HepG2 (cell line): ENCODE measurements at regions not wholly inside any gene's neighbourhood (a gene's known extent, or its start where the extent isn't known, plus 50 kb on each side); places are given as distances from the start of the nearest gene placed in this dataset.

ENCODE experiments used
- ATAC-seq: fragments of 200-7000 bp; cut with Tn5 transposase; 3 replicates; pipeline ENCODE4 v1.9.1; 2020; ENCODE audit warnings: mild to moderate bottlenecking, moderate library complexity
- BruUV-seq: library from RNA; stranded (reverse); fragments of 400-500 nt; replicated peaks from 2 replicates; lab custom pipeline; 2021; lab: Mats Ljungman, UMichigan
- CTCF ChIA-PET: fragments of 300-600 bp; formaldehyde crosslinking; extraction: SDS; loops from one replicate; lab custom pipeline; 2021; ENCODE audit warnings: low total read pairs, inconsistent platforms, low intra/inter-chr PET ratio; lab: Yijun Ruan, JAX
- POLR2A ChIA-PET: fragments of 350-600 bp; sonication (Branson Sonifier 250); formaldehyde crosslinking; loops from one replicate; lab custom pipeline; 2020; ENCODE audit warnings: antibody characterized with exemption, inconsistent platforms; lab: Yijun Ruan, JAX
- DNase-seq: peaks from one replicate; pipeline ENCODE4 v3.0.0-alpha.2; 2015; ENCODE audit warnings: low spot score
- FAIRE-seq: peaks from 3 replicates; lab custom pipeline; 2011; peaks lifted over from hg19 to GRCh38; lab: Jason Lieb, UNC
- H2AFZ ChIP-seq: one replicate; pipeline ENCODE4 v1.6.1; 2011; ENCODE audit warnings: low read length, inconsistent platforms
- H3K27ac ChIP-seq: fragments of 300-600 bp; 3 replicates; pipeline ENCODE4 v1.8.0; 2011; ENCODE audit warnings: mixed run types, mild to moderate bottlenecking, mixed read lengths, low read length, inconsistent platforms; ENCODE audit not compliant: insufficient read depth; ENCODE audit errors: extremely low read length
- H3K27me3 ChIP-seq, 2 experiments: fragments of 200-600 bp in 1 of 2; 2 replicates in 1 of 2; 3 replicates in 1 of 2; pipeline versions ENCODE4 v1.6.0 to v1.8.0; 2011; ENCODE audit warnings: low read length in 2 of 2, mild to moderate bottlenecking in 2 of 2, moderate library complexity in 2 of 2, inconsistent platforms in 1 of 2; ENCODE audit not compliant: insufficient read depth in 2 of 2, control insufficient read depth in 1 of 2
- H3K36me3 ChIP-seq, 2 experiments: fragments of 200-600 bp in 1 of 2; replicated peaks in 1 of 2; 2 replicates in 1 of 2; 3 replicates in 1 of 2; pipeline versions ENCODE4 v1.5.1 to v1.8.0; 2011; ENCODE audit warnings: low read length in 2 of 2, inconsistent platforms in 1 of 2; ENCODE audit not compliant: insufficient read depth in 2 of 2, control insufficient read depth in 1 of 2
- H3K4me1 ChIP-seq: 2 replicates; pipeline ENCODE4 v1.5.1; 2012; ENCODE audit warnings: low read length, inconsistent platforms; ENCODE audit not compliant: insufficient read depth
- H3K4me2 ChIP-seq: 2 replicates; pipeline ENCODE4 v1.6.0; 2011; ENCODE audit warnings: low read depth, low read length, inconsistent platforms
- H3K4me3 ChIP-seq, 3 experiments: fragments of 200-600 bp in 1 of 3; sonication (generic), shearing (Covaris generic) in 1 of 3; replicated peaks in 1 of 3; 2 replicates each; pipeline ENCODE4 v1.5.1; 2011 to 2016; ENCODE audit warnings: low read length in 3 of 3, inconsistent platforms in 2 of 3, low read depth in 2 of 3, mild to moderate bottlenecking in 2 of 3, control low read depth in 1 of 3, mixed read lengths in 1 of 3; ENCODE audit not compliant: insufficient read depth in 1 of 3
- H3K79me2 ChIP-seq: one replicate; pipeline ENCODE4 v1.6.1; 2011; ENCODE audit warnings: low read length, inconsistent platforms; ENCODE audit not compliant: insufficient read depth
- H3K9ac ChIP-seq: 2 replicates; pipeline ENCODE4 v1.6.0; 2011; ENCODE audit warnings: mild to moderate bottlenecking, low read depth, low read length, inconsistent platforms; ENCODE audit not compliant: insufficient read depth
- H3K9me3 ChIP-seq: 2 replicates; pipeline ENCODE4 v1.5.1; 2012; ENCODE audit warnings: mild to moderate bottlenecking, low read length
- H4K20me1 ChIP-seq: 2 replicates; pipeline ENCODE4 v1.6.0; 2011; ENCODE audit warnings: inconsistent platforms, mild to moderate bottlenecking, low read length, moderate library complexity; ENCODE audit not compliant: insufficient read depth
- CSRNP2 ChIP-seq: sonication (generic); formaldehyde crosslinking; conservative IDR thresholded peaks from 2 replicates; pipeline ENCODE4 v1.8.0; 2022; ENCODE audit warnings: low read depth, missing genetic modification reagents
- WGBS: methylation state at CpG from one replicate; pipeline ENCODE4 v1.1.6; 2017; ENCODE audit warnings: low lambda C conversion rate; 5-methylcytosine and 5-hydroxymethylcytosine counted together
- in situ Hi-C: cut with HindIII; loops from 2 replicates; pipeline ENCODE4 v1.10.0; 2017; ENCODE audit warnings: low pct_unique_long_range_greater_than_20kb; ENCODE audit not compliant: extremely low pct_ligation_motif_present
- intact Hi-C: fragments of 100-400 bp; cut with micrococcal nuclease; formaldehyde crosslinking; loops from one replicate; pipeline ENCODE4 v1.10.0; 2022; ENCODE audit not compliant: unreplicated experiment
- TF ChIP-seq, protein P1 (sequence below), 2 experiments: sonication (generic) in 1 of 2; formaldehyde crosslinking in 1 of 2; IDR thresholded peaks; 2 replicates each; pipeline versions ENCODE4 v1.5.1 to v1.6.1; 2011 to 2020; ENCODE audit warnings: borderline replicate concordance in 1 of 2, low read depth in 1 of 2, low read length in 1 of 2, mild to moderate bottlenecking in 1 of 2, missing genetic modification reagents in 1 of 2, moderate library complexity in 1 of 2

- H3K4me3 ChIP-seq, result no peak overlapping the region
- ATAC-seq (no peak), FAIRE-seq (no peak), DNase-seq (no peak)
- H3K4me2 ChIP-seq, result no peak overlapping the region
- no peaks in the 10 kb centered on the region for H4K20me1 ChIP-seq
- WGBS, result 83% methylated on average over 1 of the region's 1 CpG
- H3K4me1 ChIP-seq, result 0 out of 2 replicates have a peak, but pooled peaks cover 7% of the 10 kb centered on the region
- intact Hi-C loops, result no loop called here
- no peaks in the 10 kb centered on the region for H3K79me2 ChIP-seq
- peaks cover 0 to 7% of the 10 kb centered on the region in 2 experiments; a peak in 2 of 5 replicates for H3K27me3 ChIP-seq
- TF ChIP-seq, protein P1, sequence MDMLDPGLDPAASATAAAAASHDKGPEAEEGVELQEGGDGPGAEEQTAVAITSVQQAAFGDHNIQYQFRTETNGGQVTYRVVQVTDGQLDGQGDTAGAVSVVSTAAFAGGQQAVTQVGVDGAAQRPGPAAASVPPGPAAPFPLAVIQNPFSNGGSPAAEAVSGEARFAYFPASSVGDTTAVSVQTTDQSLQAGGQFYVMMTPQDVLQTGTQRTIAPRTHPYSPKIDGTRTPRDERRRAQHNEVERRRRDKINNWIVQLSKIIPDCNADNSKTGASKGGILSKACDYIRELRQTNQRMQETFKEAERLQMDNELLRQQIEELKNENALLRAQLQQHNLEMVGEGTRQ (IDR thresholded peaks at IDR 0.05; ENCODE audit: low read depth, low read length), result 0 out of 2 replicates have a peak, but pooled peaks have one; percentile 13
- TF ChIP-seq, protein P1 (CRISPR knock-in tag; IDR thresholded peaks at IDR 0.05; ENCODE audit: borderline replicate concordance), result no peak
- no peak for TF ChIP-seq CSRNP2 (CRISPR knock-in tag)
- no peak overlapping the region for H2AFZ ChIP-seq
- no peaks in the 10 kb centered on the region for H3K36me3 ChIP-seq
- no peak overlapping the region for H3K9ac ChIP-seq
- CTCF ChIA-PET, result no interaction called here
- no TSS peak for BruUV-seq
- POLR2A ChIA-PET, result no interaction called here
- H3K27ac ChIP-seq, result no peak overlapping the region
- no peaks in the 10 kb centered on the region for H3K9me3 ChIP-seq
- in situ Hi-C loops, result no loop called here
Observed at GRCh38 chrX:39618178-39618577, 479.6 kb downstream of the BCOR start.
